ENCODE measurements at regions not wholly inside any gene's neighbourhood (a gene's known extent, or its start where the extent isn't known, plus 50 kb on each side); places are given as distances from the start of the nearest gene placed in this dataset.

- Histone ChIP-seq H3K4me3 (ENCODE audit: low read depth, low read length) (no peak overlapping the region), H3K27me3 (ENCODE audit: control insufficient read depth, insufficient read depth, low read length) (no peaks in the 10 kb centered on the region), H3K36me3 (ENCODE audit: control insufficient read depth, insufficient read depth, low read length) (no peaks in the 10 kb centered on the region)
- TF ChIP-seq CTCF (IDR thresholded peaks at IDR 0.05; ENCODE audit: insufficient read depth, low read length, severe bottlenecking), result no peak
- DNase-seq (ENCODE audit: low read depth) (peak; percentile 33), FAIRE-seq (no peak)
Observed at GRCh38 chr3:171959532-171960089, 79.8 kb upstream of the FNDC3B start.

GRCh38 chr3:171960159-171960558 is 79.2 kb upstream of the FNDC3B start:
- FAIRE-seq, result no peak
- H3K27me3 ChIP-seq (ENCODE audit: control insufficient read depth, insufficient read depth, low read length), result no peaks in the 10 kb centered on the region
- H3K36me3 ChIP-seq (ENCODE audit: control insufficient read depth, insufficient read depth, low read length), result no peaks in the 10 kb centered on the region
- no peak for TF ChIP-seq CTCF (IDR thresholded peaks at IDR 0.05; ENCODE audit: insufficient read depth, low read length, severe bottlenecking)
- H3K4me3 ChIP-seq (ENCODE audit: low read depth, low read length), result no peak overlapping the region
- DNase-seq (ENCODE audit: low read depth), result no peak

- Histone ChIP-seq H3K4me3 (ENCODE audit: low read depth, low read length) (no peak overlapping the region), H3K27me3 (ENCODE audit: control insufficient read depth, insufficient read depth, low read length) (no peaks in the 10 kb centered on the region), H3K36me3 (ENCODE audit: control insufficient read depth, insufficient read depth, low read length) (no peaks in the 10 kb centered on the region)
- TF ChIP-seq CTCF (IDR thresholded peaks at IDR 0.05; ENCODE audit: insufficient read depth, low read length, severe bottlenecking), result no peak
- FAIRE-seq, result no peak
- no peak for DNase-seq (ENCODE audit: low read depth)
Observed at GRCh38 chr3:171962137-171962720, 77.1 kb upstream of the FNDC3B start.

- FAIRE-seq, result no peak
- Histone ChIP-seq H3K27me3 (ENCODE audit: control insufficient read depth, insufficient read depth, low read length) (no peaks in the 10 kb centered on the region), H3K4me3 (ENCODE audit: low read depth, low read length) (no peak overlapping the region), H3K36me3 (ENCODE audit: control insufficient read depth, insufficient read depth, low read length) (no peaks in the 10 kb centered on the region)
- no peak for DNase-seq (ENCODE audit: low read depth)
- TF ChIP-seq CTCF (IDR thresholded peaks at IDR 0.05; ENCODE audit: insufficient read depth, low read length, severe bottlenecking), result no peak
Observed at GRCh38 chr3:171963546-171963945, 75.8 kb upstream of the FNDC3B start.

- no peaks in the 10 kb centered on the region for H3K27me3 ChIP-seq (ENCODE audit: control insufficient read depth, insufficient read depth, low read length)
- TF ChIP-seq CTCF (IDR thresholded peaks at IDR 0.05; ENCODE audit: insufficient read depth, low read length, severe bottlenecking), result no peak
- DNase-seq (ENCODE audit: low read depth) (no peak), FAIRE-seq (no peak)
- no peaks in the 10 kb centered on the region for H3K36me3 ChIP-seq (ENCODE audit: control insufficient read depth, insufficient read depth, low read length)
- H3K4me3 ChIP-seq (ENCODE audit: low read depth, low read length), result no peak overlapping the region
Observed at GRCh38 chr3:171965067-171965712, 74.2 kb upstream of the FNDC3B start.

Measured in bronchial epithelial cell (primary cell).